ENCODE measurements at regions not wholly inside any gene's neighbourhood (a gene's known extent, or its start where the extent isn't known, plus 50 kb on each side); places are given as distances from the start of the nearest gene placed in this dataset.

DNA sequence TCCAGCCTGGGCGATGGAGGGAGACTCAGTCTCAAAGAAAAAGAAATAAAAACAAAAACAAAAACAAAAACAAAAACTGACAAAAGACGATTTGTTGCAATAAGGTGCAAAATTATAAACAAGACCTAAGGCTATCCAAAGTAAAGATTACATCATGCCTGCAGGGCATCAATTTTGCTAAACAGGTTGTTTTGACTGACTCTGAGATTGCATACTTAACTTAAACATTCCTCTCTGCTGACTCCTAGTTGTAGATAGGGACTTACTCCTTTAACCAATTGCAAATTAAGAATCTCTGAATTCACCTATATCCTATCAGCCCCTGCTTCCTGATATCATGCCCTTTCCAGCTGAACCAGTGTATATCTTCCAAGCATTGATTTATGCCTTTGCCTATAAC is 2687.3 kb downstream of the PCDH7 start:
- TF ChIP-seq, protein P1, sequence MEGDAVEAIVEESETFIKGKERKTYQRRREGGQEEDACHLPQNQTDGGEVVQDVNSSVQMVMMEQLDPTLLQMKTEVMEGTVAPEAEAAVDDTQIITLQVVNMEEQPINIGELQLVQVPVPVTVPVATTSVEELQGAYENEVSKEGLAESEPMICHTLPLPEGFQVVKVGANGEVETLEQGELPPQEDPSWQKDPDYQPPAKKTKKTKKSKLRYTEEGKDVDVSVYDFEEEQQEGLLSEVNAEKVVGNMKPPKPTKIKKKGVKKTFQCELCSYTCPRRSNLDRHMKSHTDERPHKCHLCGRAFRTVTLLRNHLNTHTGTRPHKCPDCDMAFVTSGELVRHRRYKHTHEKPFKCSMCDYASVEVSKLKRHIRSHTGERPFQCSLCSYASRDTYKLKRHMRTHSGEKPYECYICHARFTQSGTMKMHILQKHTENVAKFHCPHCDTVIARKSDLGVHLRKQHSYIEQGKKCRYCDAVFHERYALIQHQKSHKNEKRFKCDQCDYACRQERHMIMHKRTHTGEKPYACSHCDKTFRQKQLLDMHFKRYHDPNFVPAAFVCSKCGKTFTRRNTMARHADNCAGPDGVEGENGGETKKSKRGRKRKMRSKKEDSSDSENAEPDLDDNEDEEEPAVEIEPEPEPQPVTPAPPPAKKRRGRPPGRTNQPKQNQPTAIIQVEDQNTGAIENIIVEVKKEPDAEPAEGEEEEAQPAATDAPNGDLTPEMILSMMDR (IDR thresholded peaks at IDR 0.05): no peak
- TF ChIP-seq EZH2phosphoT487 (IDR thresholded peaks at IDR 0.05) (no peak), EZH2 (IDR thresholded peaks at IDR 0.05) (no peak)

Data from neural progenitor cell (in vitro differentiated cells).